ENCODE measurements at regions not wholly inside any gene's neighbourhood (a gene's known extent, or its start where the extent isn't known, plus 50 kb on each side); places are given as distances from the start of the nearest gene placed in this dataset.

DNA sequence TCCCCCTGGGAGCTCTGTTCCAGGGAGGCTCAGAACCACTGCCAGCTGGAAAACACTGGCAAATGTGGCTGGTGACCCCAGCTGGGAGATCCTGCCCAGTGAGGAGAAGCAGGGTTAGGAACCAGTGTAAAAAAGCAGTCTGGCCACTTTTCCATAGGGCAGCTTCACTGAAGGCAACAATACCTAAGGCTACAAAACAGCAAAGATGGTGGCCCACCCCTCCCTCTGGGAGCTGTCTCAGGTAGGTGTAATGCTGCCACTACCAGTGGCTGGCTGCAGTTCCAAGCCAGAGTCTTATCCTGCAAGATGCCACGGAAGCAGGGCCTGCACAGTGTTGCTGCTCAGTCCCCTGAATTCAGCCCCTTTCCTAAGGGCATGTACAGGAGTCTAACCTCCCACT is 50.6 kb upstream of the ANO6 start:
- TF ChIP-seq, protein P1, sequence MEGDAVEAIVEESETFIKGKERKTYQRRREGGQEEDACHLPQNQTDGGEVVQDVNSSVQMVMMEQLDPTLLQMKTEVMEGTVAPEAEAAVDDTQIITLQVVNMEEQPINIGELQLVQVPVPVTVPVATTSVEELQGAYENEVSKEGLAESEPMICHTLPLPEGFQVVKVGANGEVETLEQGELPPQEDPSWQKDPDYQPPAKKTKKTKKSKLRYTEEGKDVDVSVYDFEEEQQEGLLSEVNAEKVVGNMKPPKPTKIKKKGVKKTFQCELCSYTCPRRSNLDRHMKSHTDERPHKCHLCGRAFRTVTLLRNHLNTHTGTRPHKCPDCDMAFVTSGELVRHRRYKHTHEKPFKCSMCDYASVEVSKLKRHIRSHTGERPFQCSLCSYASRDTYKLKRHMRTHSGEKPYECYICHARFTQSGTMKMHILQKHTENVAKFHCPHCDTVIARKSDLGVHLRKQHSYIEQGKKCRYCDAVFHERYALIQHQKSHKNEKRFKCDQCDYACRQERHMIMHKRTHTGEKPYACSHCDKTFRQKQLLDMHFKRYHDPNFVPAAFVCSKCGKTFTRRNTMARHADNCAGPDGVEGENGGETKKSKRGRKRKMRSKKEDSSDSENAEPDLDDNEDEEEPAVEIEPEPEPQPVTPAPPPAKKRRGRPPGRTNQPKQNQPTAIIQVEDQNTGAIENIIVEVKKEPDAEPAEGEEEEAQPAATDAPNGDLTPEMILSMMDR (conservative IDR thresholded peaks at IDR 0.05; ENCODE audit: low read depth, low read length) = no peak
- TF ChIP-seq POLR2A (IDR thresholded peaks at IDR 0.05; ENCODE audit: low read depth, low read length) (no peak), SMC3 (IDR thresholded peaks at IDR 0.05; ENCODE audit: low read depth, low read length) (no peak), CEBPB (IDR thresholded peaks at IDR 0.05; ENCODE audit: low read depth, low read length) (no peak), MXI1 (IDR thresholded peaks at IDR 0.05; ENCODE audit: borderline replicate concordance, low read depth, low read length) (no peak), NFE2L2 (IDR thresholded peaks at IDR 0.05; ENCODE audit: low read depth, low read length) (no peak), ELK1 (IDR thresholded peaks at IDR 0.05; ENCODE audit: borderline replicate concordance, low read depth, low read length) (no peak), BHLHE40 (IDR thresholded peaks at IDR 0.05; ENCODE audit: low read depth, low read length) (no peak), RAD21 (IDR thresholded peaks at IDR 0.05; ENCODE audit: low read length) (no peak)
- TF ChIP-seq, protein P2, sequence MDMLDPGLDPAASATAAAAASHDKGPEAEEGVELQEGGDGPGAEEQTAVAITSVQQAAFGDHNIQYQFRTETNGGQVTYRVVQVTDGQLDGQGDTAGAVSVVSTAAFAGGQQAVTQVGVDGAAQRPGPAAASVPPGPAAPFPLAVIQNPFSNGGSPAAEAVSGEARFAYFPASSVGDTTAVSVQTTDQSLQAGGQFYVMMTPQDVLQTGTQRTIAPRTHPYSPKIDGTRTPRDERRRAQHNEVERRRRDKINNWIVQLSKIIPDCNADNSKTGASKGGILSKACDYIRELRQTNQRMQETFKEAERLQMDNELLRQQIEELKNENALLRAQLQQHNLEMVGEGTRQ (IDR thresholded peaks at IDR 0.05; ENCODE audit: low read depth, low read length) = no peak
